HG03175 (cell line): ENCODE measurements at regions not wholly inside any gene's neighbourhood (a gene's known extent, or its start where the extent isn't known, plus 50 kb on each side); places are given as distances from the start of the nearest gene placed in this dataset.

ENCODE experiments used
- ATAC-seq: cut with Tn5 transposase; IDR thresholded peaks from one replicate; pipeline ENCODE4 v1.9.1; 2021; ENCODE audit warnings: mild to moderate bottlenecking, moderate library complexity; ENCODE audit not compliant: unreplicated experiment

GRCh38 chr20:48571949-48572847 is 255.6 kb downstream of the PREX1 start:
- no peak for ATAC-seq

- ATAC-seq: no peak
Observed at GRCh38 chr20:48569679-48570078, 258.1 kb downstream of the PREX1 start.

GRCh38 chr20:48568520-48568919 is 259.3 kb downstream of the PREX1 start:
- ATAC-seq: no peak

- no peak for ATAC-seq
Observed at GRCh38 chr20:48567145-48567544, 260.7 kb downstream of the PREX1 start.

- ATAC-seq: no peak
Observed at GRCh38 chr20:48564982-48565539, 262.7 kb downstream of the PREX1 start.

GRCh38 chr20:48563191-48563870 is 264.5 kb downstream of the PREX1 start:
- ATAC-seq: no peak

- no peak for ATAC-seq
Observed at GRCh38 chr20:48562586-48563116, 265.1 kb downstream of the PREX1 start.

- no peak for ATAC-seq
Observed at GRCh38 chr20:48558906-48559305, 268.9 kb downstream of the PREX1 start.

- no peak for ATAC-seq
Observed at GRCh38 chr20:48557380-48557779, 270.4 kb downstream of the PREX1 start.

GRCh38 chr20:48556956-48557355 is 270.8 kb downstream of the PREX1 start:
- no peak for ATAC-seq

GRCh38 chr20:48552550-48552949 is 275.2 kb downstream of the PREX1 start:
- no peak for ATAC-seq

- no peak for ATAC-seq
Observed at GRCh38 chr20:48550814-48551213, 277.0 kb downstream of the PREX1 start.

GRCh38 chr20:48547664-48548063 is 280.1 kb downstream of the PREX1 start:
- no peak for ATAC-seq

- ATAC-seq: no peak
Observed at GRCh38 chr20:48544402-48545339, 283.1 kb downstream of the PREX1 start.

- ATAC-seq: no peak
Observed at GRCh38 chr20:48541581-48542071, 286.2 kb downstream of the PREX1 start.

- ATAC-seq: no peak
Observed at GRCh38 chr20:48538856-48539255, 288.9 kb downstream of the PREX1 start.

GRCh38 chr20:48538058-48538825 is 289.6 kb downstream of the PREX1 start:
- no peak for ATAC-seq

- no peak for ATAC-seq
Observed at GRCh38 chr20:48536206-48536605, 291.6 kb downstream of the PREX1 start.

- no peak for ATAC-seq
Observed at GRCh38 chr20:48535556-48535955, 292.2 kb downstream of the PREX1 start.

- ATAC-seq: no peak
Observed at GRCh38 chr20:48532028-48532427, 295.8 kb downstream of the PREX1 start.
